Activated CD4-positive, alpha-beta T cell treated with anti-CD3 and anti-CD28 coated beads, Interleukin-2, Interleukin-4, amounts not matched to agents 100 ng/mL and 50 ng/mL, durations not matched to agents 16 hours and 8 hours (primary cell): ENCODE measurements at regions not wholly inside any gene's neighbourhood (a gene's known extent, or its start where the extent isn't known, plus 50 kb on each side); places are given as distances from the start of the nearest gene placed in this dataset.
"Not testable (repeated sequence)": the region's sequence is repeated elsewhere in the genome, so short reads cannot be mapped to it uniquely, and the experiment has no call there.

Source experiments
- DNase-seq: peaks from one replicate; pipeline ENCODE4 v3.0.0-alpha.2; 2020; ENCODE audit warnings: low spot score

GRCh38 chr20:48490961-48491831 lies 336.6 kb downstream of the PREX1 start:
- DNase-seq, result no peak

DNA sequence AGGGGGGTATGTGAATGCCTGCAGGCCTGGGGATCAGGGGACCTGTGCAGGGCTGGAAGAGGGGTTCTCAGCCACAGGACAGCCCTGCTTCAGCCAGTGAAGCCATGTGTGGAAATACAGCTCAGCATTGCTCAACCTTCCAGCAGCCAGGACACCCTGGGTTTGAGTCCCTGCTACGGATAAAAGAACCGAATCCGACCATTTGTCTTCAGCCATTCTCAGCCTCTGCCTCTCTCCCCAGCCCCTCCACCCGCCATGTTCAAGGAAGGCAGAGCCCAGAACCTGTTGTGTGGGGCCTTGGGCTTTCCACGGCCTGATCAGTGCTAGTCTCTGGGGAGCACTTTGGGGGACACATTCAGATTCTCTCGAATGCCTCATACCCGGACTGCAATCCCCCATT lies 337.5 kb downstream of the PREX1 start:
- not testable (repeated sequence) for DNase-seq

DNA sequence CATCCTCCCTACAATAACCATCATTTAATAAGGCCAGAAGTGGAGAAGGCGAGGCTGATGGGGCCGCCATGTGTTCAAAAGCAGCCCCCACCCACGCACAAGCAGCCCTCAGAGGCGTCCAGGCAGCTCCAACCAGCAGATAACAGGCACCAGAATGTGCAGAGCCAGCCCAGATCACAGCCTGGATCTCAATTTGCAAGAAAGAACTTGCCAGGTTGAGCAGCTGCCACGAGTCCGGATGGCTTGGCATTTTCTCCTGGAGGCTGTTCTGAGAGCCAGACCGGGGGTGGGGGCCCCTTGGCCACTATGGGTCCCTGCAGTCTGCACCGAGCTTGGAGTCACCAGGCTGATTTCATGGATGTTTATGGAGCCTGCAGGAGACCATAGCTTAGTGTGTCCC lies 338.1 kb downstream of the PREX1 start:
- DNase-seq, result no peak

GRCh38 chr20:48489046-48489463 lies 338.7 kb downstream of the PREX1 start:
- DNase-seq, result no peak

DNA sequence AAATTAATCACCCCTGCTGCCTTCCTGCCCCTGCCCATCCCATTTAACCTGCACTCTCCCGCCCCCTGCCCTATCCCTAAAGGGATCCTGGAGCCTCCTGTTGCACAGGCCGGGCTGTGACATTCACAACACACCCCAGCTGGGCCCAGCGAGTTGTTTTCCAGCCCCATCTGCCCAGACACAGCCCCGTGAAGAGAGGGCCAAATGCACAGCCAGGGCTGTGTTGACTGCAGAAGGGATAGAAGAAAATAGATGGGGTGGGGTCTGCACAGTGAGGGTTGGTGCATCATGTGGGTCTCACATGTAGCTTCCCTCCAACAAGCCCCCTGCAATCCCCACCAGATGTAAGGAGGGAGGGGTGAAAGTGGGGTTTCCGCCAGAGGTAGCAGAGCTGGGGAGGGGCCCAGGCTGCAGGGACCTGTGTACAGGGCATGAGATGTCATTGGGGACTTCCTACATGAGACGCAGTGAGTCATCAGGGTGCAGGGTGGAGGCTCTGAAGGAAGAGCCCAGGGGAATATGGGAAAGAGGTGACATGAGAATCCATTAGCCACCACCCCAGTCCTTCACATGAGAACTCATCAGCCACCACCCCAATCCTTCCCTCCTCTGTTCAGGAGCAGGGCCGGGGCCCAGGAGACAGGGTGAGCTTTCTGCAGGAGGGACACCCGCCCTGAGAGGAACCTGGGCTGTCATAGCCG lies 339.3 kb downstream of the PREX1 start:
- DNase-seq, result not testable (repeated sequence)

- no peak for DNase-seq
Observed at GRCh38 chr20:48486065-48486464, 341.7 kb downstream of the PREX1 start.

DNA sequence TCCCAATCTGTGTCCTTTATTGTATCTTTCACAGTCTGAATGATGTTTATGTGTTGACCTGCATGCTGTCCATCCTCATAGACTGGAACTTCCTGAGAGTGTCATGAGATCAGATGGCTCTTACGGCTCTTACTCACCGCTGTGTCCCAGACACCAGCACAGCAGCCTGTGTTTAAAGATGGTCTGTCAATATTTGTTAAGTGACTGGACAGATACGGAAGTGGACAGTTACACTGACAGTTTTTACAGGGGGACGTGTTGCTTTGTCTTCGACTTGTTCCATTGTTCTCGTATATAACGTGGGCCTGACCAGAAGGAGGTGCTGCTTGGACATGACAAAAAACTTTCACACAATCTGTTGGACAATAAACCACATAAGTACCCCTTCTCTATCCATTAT lies 342.6 kb downstream of the PREX1 start:
- DNase-seq, result not testable (repeated sequence)

DNA sequence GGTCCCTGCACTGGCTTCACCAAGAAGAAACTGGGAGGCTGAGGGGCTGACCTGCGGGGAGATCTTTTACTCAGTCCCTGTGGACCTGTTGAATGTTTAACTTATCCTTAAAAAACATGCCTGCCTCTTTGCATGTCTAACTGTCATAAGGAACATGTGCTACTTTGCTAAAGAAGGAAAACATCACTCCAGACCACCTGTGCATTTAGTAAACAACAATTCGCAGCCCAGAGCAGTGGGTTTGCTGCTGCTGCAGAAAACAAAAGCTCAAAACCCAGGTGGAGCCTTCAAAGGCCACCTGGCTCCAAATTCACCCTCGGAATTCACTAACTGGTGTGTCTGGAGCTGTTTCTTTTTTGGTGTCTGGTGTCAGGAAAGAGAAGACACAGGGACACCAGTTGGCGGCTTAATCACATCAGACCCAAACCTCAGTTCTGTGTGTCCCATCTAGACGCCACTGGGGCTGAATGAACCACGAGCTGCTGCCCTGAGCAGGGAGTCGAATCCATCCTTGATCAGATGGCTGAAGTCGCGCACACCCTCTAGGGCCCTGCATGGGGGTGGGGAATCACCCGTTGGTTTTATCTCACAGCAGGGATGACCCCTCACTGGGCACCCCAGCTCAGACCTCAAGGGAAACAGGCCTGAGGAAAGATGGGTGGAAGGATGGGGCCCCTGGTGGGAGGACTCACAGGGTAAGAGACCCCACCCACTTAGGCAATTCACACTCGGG lies 344.3 kb downstream of the PREX1 start:
- no peak for DNase-seq

DNA sequence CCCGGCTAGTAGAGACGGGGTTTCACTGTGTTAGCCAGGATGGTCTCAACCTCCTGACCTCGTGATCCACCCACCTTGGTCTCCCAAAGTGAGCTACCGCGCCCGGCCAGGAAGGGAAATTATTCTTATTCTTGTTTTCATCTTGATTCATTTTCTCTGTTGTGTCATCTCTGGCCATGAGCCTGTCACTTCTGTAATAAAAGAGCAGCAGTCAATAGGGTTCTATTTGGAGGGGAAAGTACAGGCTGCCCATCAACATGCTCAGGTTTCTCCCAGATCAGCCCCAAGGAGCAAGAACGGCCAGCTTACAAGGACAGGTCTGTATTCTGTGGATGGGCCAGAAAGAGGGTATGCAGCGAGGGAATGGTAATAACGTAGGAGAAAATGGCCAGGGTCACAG lies 345.0 kb downstream of the PREX1 start:
- DNase-seq, result no peak

DNA sequence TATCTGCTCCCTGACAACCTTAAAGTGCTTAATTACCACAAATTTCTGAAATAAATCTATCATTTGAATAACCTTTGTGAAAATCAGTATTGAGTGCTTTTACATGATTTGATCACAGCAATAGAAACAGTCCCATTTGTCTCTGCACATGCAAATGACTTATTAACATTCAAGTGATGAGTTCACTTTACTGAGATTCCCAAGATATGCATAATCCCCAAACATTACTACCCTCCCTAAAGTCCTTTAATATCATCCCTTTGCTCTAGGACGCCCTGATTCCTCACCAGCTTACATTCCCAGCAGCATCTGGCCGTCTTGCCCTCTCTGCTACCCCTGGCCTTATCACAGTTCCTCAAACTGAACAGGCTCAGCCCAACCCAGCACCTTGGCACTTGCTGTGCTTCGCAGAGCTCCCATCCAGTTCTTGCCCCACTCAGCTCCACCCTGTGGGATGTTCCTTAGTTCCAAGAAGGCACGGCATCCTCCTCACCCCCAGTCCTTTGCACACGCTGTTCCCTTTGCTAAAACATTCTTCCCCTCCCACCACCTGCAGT lies 347.5 kb downstream of the PREX1 start:
- DNase-seq, result no peak

- DNase-seq, result no peak
Observed at GRCh38 chr20:48478806-48479585, 348.8 kb downstream of the PREX1 start.

GRCh38 chr20:48478370-48478769 lies 349.4 kb downstream of the PREX1 start:
- peak; percentile 54 for DNase-seq

DNA sequence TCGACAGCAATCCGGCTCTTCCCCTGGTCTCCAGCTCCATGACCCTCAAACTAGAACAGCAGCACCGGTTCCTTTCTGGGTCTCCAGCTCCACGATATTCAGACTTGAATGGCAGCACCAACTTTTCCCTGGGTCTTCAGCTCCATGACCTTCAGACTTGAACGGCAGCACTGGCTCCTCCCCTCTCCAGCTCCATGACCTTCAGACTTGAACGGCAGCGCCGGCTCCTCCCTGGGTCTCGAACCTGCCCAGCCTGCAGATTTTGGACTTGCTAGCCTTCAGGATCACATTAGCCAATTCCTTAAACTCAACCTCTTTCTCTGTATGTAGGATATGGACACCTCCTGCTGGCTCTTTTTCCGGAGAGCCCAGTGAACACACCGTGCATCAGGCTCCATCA lies 350.9 kb downstream of the PREX1 start:
- DNase-seq, result no peak

DNA sequence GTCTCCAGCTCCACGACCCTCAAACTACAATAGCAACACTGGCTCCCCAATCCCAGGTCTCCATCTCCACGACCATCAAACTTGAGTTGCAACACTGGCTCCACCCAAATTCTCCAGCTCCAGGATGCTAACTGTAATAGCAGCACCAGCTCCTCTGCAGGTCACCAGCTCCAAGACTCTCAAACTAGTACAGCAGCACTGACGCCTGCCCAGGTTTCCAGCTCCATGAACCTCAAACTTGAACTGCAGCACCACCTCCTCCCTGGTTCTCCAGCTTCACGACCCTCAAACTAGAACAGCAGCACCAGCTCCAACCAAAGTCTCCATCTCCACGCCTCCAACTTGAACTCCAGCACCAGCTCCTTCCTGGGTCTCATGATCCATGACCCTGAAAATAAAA lies 353.8 kb downstream of the PREX1 start:
- no peak for DNase-seq

GRCh38 chr20:48471759-48472408 lies 355.9 kb downstream of the PREX1 start:
- no peak for DNase-seq

GRCh38 chr20:48471176-48471575 lies 356.6 kb downstream of the PREX1 start:
- DNase-seq, result no peak

GRCh38 chr20:48470141-48470540 lies 357.7 kb downstream of the PREX1 start:
- no peak for DNase-seq

GRCh38 chr20:48469026-48469425 lies 358.8 kb downstream of the PREX1 start:
- no peak for DNase-seq

DNA sequence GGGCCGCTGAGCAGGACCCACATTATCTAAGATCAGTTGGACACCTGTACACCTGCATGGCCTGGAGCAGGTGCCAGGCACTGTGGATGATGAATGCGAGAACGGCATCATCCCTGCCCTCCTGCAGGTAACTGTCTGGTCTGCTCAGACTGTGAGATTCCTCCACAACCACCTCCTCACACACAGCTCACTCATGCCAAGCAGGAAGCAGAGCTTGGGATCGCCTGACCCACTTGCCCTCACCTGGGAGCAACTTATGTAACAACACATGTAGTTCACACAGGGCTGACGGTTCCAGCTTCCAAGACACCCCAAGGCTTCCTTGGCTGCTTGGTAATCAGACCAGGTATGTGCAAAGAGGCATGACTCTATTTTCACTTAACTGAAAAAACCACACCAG lies 359.2 kb downstream of the PREX1 start:
- DNase-seq, result no peak

GRCh38 chr20:48467622-48468021 lies 360.2 kb downstream of the PREX1 start:
- peak; percentile 31 for DNase-seq

DNA sequence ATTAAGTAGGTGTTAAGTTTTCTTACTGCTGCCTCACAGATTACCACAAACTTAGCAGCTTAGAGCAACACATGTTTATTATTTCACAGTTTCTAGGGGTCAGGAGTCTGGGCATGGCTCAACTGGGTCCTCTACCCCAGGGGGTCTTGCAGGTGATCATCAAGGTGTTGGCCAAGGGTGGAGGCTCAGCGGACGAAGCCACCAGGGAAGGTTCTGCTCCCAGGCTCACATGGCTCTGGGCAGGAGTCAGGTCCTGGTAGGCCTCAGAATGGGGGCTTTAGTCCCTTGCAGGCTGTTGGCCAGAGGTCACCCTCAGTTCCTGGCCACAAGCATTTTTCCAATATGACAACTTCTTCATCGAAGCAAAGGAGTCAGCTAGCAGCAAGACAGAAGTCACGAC lies 362.5 kb downstream of the PREX1 start:
- DNase-seq, result no peak
